Endothelial cell of umbilical vein (primary cell): ENCODE measurements at regions not wholly inside any gene's neighbourhood (a gene's known extent, or its start where the extent isn't known, plus 50 kb on each side); places are given as distances from the start of the nearest gene placed in this dataset.

Source experiments
- BruUV-seq: library from RNA; stranded (reverse); fragments of 400-500 nt; replicated peaks from 2 replicates; lab custom pipeline; 2021; lab: Mats Ljungman, UMichigan
- CTCF ChIA-PET: fragments of 300-600, 350-600 bp; sonication (Branson Sonifier 250); formaldehyde crosslinking; loops from one replicate; lab custom pipeline; 2021; ENCODE audit warnings: antibody characterized with exemption, inconsistent platforms; lab: Charles Lee
- POLR2A ChIA-PET: fragments of 300-600, 350-600 bp; sonication (Branson Sonifier 250); formaldehyde crosslinking; loops from one replicate; lab custom pipeline; 2021; ENCODE audit warnings: antibody characterized with exemption, inconsistent platforms; lab: Charles Lee
- DNase-seq: peaks from one replicate; pipeline ENCODE4 v3.0.0-alpha.2; 2011; ENCODE audit warnings: low read depth, low spot score
- FAIRE-seq: peaks from 2 replicates; lab custom pipeline; 2011; peaks lifted over from hg19 to GRCh38; lab: Jason Lieb, UNC
- H2AFZ ChIP-seq: 2 replicates; pipeline ENCODE4 v1.6.0; 2012; ENCODE audit warnings: low read depth, low read length, control low read depth, inconsistent platforms
- H3K27ac ChIP-seq: 2 replicates; pipeline ENCODE4 v1.5.1; 2011; ENCODE audit warnings: low read depth, mild to moderate bottlenecking, control low read depth, low read length, moderate library complexity; ENCODE audit not compliant: insufficient read depth
- H3K27me3 ChIP-seq, 2 experiments: 2 replicates each; pipeline versions ENCODE4 v1.6.0 to v1.6.1; 2011; ENCODE audit warnings: low read length in 2 of 2, mixed read lengths in 1 of 2; ENCODE audit not compliant: control insufficient read depth in 2 of 2, insufficient read depth in 2 of 2
- H3K36me3 ChIP-seq, 2 experiments: 2 replicates in 1 of 2; 3 replicates in 1 of 2; pipeline ENCODE4 v1.5.1; 2011; ENCODE audit warnings: low read length in 2 of 2, mild to moderate bottlenecking in 1 of 2, moderate library complexity in 1 of 2; ENCODE audit not compliant: control insufficient read depth in 2 of 2, insufficient read depth in 2 of 2; ENCODE audit errors: extremely low read depth in 1 of 2
- H3K4me1 ChIP-seq: 3 replicates; pipeline ENCODE4 v1.5.1; 2011; ENCODE audit warnings: mild to moderate bottlenecking, low read length; ENCODE audit not compliant: control insufficient read depth, insufficient read depth; ENCODE audit errors: extremely low read depth
- H3K4me2 ChIP-seq: 2 replicates; pipeline ENCODE4 v1.6.1; 2011; ENCODE audit warnings: low read length, control low read depth, mixed read lengths; ENCODE audit not compliant: insufficient read depth
- H3K4me3 ChIP-seq, 3 experiments: fragments of 200-600 bp in 1 of 3; sonication (generic), shearing (Covaris generic) in 1 of 3; replicated peaks in 1 of 3; 2 replicates each; pipeline ENCODE4 v1.5.1; 2011 to 2016; ENCODE audit warnings: control low read depth in 3 of 3, low read length in 3 of 3, mild to moderate bottlenecking in 2 of 3, inconsistent platforms in 1 of 3, low read depth in 1 of 3, moderate library complexity in 1 of 3; ENCODE audit not compliant: insufficient read depth in 1 of 3
- H3K79me2 ChIP-seq: 2 replicates; pipeline ENCODE4 v1.6.0; 2012; ENCODE audit warnings: low read length, inconsistent platforms; ENCODE audit not compliant: control insufficient read depth, insufficient read depth
- H3K9ac ChIP-seq: replicated peaks from 2 replicates; pipeline ENCODE3; 2011; ENCODE audit warnings: low read length, control low read depth; ENCODE audit not compliant: insufficient read depth; ENCODE audit errors: extremely low read depth
- H3K9me1 ChIP-seq: replicated peaks from 3 replicates; pipeline ENCODE4 v1.6.0; 2011; ENCODE audit warnings: mild to moderate bottlenecking, low read length; ENCODE audit not compliant: control insufficient read depth, insufficient read depth; ENCODE audit errors: extremely low read depth
- H3K9me3 ChIP-seq: replicated peaks from 2 replicates; pipeline ENCODE4 v1.5.1; 2012; ENCODE audit warnings: low read length, inconsistent platforms; ENCODE audit not compliant: control insufficient read depth, insufficient read depth
- H4K20me1 ChIP-seq: replicated peaks from 2 replicates; pipeline ENCODE3; 2011; ENCODE audit warnings: mild to moderate bottlenecking, low read length; ENCODE audit not compliant: control insufficient read depth, insufficient read depth; ENCODE audit errors: extremely low read depth
- CTCF ChIP-seq, 2 donors: IDR thresholded peaks; 1 replicate in 1 of 2; 2 replicates in 1 of 2; pipeline ENCODE4 v1.5.1; 2011; ENCODE audit warnings: low read length in 2 of 2, mild to moderate bottlenecking in 2 of 2, moderate library complexity in 2 of 2, control low read depth in 1 of 2, inconsistent platforms in 1 of 2, low read depth in 1 of 2; ENCODE audit not compliant: insufficient read depth in 1 of 2; ENCODE audit errors: extremely low read depth in 1 of 2
- EZH2 ChIP-seq: IDR thresholded peaks from 2 replicates; pipeline ENCODE4 v1.6.1; 2012; ENCODE audit warnings: borderline replicate concordance, low read depth, mild to moderate bottlenecking, moderate library complexity, low read length, inconsistent platforms; ENCODE audit not compliant: severe bottlenecking
- FOS ChIP-seq: IDR thresholded peaks from 2 replicates; pipeline ENCODE4 v1.6.1; 2011; ENCODE audit warnings: mild to moderate bottlenecking, low read length, moderate library complexity, borderline replicate concordance; ENCODE audit not compliant: insufficient read depth
- GATA2 ChIP-seq: IDR thresholded peaks from 2 replicates; pipeline ENCODE4 v1.7.0; 2011; ENCODE audit warnings: low read depth, mild to moderate bottlenecking, moderate library complexity, mixed read lengths, low read length; ENCODE audit not compliant: insufficient read length, insufficient read depth
- JUN ChIP-seq: IDR thresholded peaks from 2 replicates; pipeline ENCODE4 v1.6.1; 2011; ENCODE audit warnings: borderline replicate concordance, low read depth; ENCODE audit not compliant: insufficient read length, insufficient read depth
- MAX ChIP-seq: IDR thresholded peaks from 2 replicates; pipeline ENCODE4 v1.6.1; 2011; ENCODE audit not compliant: insufficient read depth, insufficient read length
- MYC ChIP-seq: IDR thresholded peaks from one replicate; pipeline ENCODE4 v1.6.1; 2011; ENCODE audit warnings: mild to moderate bottlenecking, low read depth, low read length
- POLR2A ChIP-seq: IDR thresholded peaks from 2 replicates; pipeline ENCODE4 v1.6.1; 2012; ENCODE audit warnings: low read depth, mild to moderate bottlenecking, control low read depth, low read length
- POLR2AphosphoS5 ChIP-seq: IDR thresholded peaks from 2 replicates; pipeline ENCODE4 v1.6.1; 2012; ENCODE audit warnings: low read depth, mild to moderate bottlenecking, control low read depth, low read length, moderate library complexity; ENCODE audit not compliant: insufficient read depth
- dilution Hi-C: fragments of 300-500 bp; cut with MboI; formaldehyde crosslinking; loops from one replicate; pipeline ENCODE4 v1.15.0; 2019; ENCODE audit warnings: low sequenced_read_pairs; ENCODE audit not compliant: extremely low pct_ligation_motif_present
- intact Hi-C: fragments of 100-400 bp; cut with micrococcal nuclease; formaldehyde crosslinking; loops from one replicate; pipeline ENCODE4 v1.10.0; 2022

GRCh38 chr5:110878115-110878514, 139.3 kb downstream of the SLC25A46 start:
- TF ChIP-seq CTCF (IDR thresholded peaks at IDR 0.05; ENCODE audit: extremely low read depth in 1 of 2, insufficient read depth in 1 of 2, low read depth in 1 of 2, low read length in 2 of 2): no peak
- no peak for TF ChIP-seq EZH2
- no peak for TF ChIP-seq POLR2A
- no peak for TF ChIP-seq MAX
- no peak for TF ChIP-seq MYC
- no peak for TF ChIP-seq FOS
- no peak for TF ChIP-seq JUN
- no peak for TF ChIP-seq GATA2
- TF ChIP-seq POLR2AphosphoS5: no peak
- H4K20me1 ChIP-seq: no peaks in the 10 kb centered on the region
- no peaks in the 10 kb centered on the region for H3K9me1 ChIP-seq
- H3K79me2 ChIP-seq: no peaks in the 10 kb centered on the region
- dilution Hi-C loops (no loop called here), intact Hi-C loops (no loop called here)
- no peaks in the 10 kb centered on the region for H3K4me1 ChIP-seq
- no peak overlapping the region for H2AFZ ChIP-seq
- DNase-seq (no peak), FAIRE-seq (no peak)
- ChIA-PET CTCF (no interaction called here), POLR2A (no interaction called here)
- no peak overlapping the region for H3K9ac ChIP-seq
- H3K27me3 ChIP-seq: no peaks in the 10 kb centered on the region
- no peak overlapping the region for H3K27ac ChIP-seq
- no peak overlapping the region for H3K4me2 ChIP-seq
- no peaks in the 10 kb centered on the region for H3K36me3 ChIP-seq
- H3K4me3 ChIP-seq: no peak overlapping the region
- no TSS peak for BruUV-seq
- no peaks in the 10 kb centered on the region for H3K9me3 ChIP-seq
